HCT116 (cell line): ENCODE measurements at regions not wholly inside any gene's neighbourhood (a gene's known extent, or its start where the extent isn't known, plus 50 kb on each side); places are given as distances from the start of the nearest gene placed in this dataset.

Source experiments
- ATAC-seq: fragments of 200-7000 bp; cut with Tn5 transposase; 2 replicates; pipeline ENCODE4 v1.9.1; 2020; ENCODE audit warnings: mild to moderate bottlenecking, moderate library complexity
- BruUV-seq: library from RNA; stranded (reverse); fragments of 400-500 nt; replicated peaks from 2 replicates; lab custom pipeline; 2021; lab: Mats Ljungman, UMichigan
- CTCF ChIA-PET: fragments of 300-600 bp; sonication (Branson Sonifier 250); formaldehyde crosslinking; loops from one replicate; lab custom pipeline; 2021; ENCODE audit warnings: antibody characterized with exemption; lab: Charles Lee
- POLR2A ChIA-PET: fragments of 300-600, 350-600 bp; sonication (Branson Sonifier 250); formaldehyde crosslinking; loops from one replicate; lab custom pipeline; 2021; ENCODE audit warnings: antibody characterized with exemption; lab: Charles Lee
- RAD21 ChIA-PET, 2 experiments: fragments of 300-600 bp; sonication (Branson Sonifier 250); formaldehyde crosslinking; loops; one replicate each; lab custom pipeline; 2023; ENCODE audit warnings: low total read pairs in 2 of 2; ENCODE audit not compliant: uncharacterized antibody in 2 of 2, unreplicated experiment in 2 of 2, low non-redundant PET in 1 of 2; lab: Charles Lee
- DNase-seq: peaks from one replicate; pipeline ENCODE4 v3.0.0-alpha.2; 2010; ENCODE audit warnings: low read depth, low spot score
- H2AFZ ChIP-seq: fragments of 200-600 bp; shearing (Covaris generic), sonication (generic); 2 replicates; pipeline ENCODE4 v1.6.1; 2017; ENCODE audit warnings: low read depth, mixed run types, mixed read lengths, antibody characterized with exemption, low read length; ENCODE audit not compliant: poor library complexity, severe bottlenecking
- H3K27ac ChIP-seq: 2 replicates; pipeline ENCODE4 v1.5.1; 2012; ENCODE audit warnings: low read depth, low read length
- H3K27me3 ChIP-seq: fragments of 200-600 bp; sonication (generic); 2 replicates; pipeline ENCODE4 v1.6.1; 2016; ENCODE audit warnings: mixed run types, low read length, mixed read lengths; ENCODE audit not compliant: insufficient read depth
- H3K36me3 ChIP-seq, 2 experiments: fragments of 200-500 bp in 1 of 2; fragments of 200-600 bp in 1 of 2; sonication (Bioruptor generic) in 1 of 2; sonication (generic) in 1 of 2; 2 replicates each; pipeline versions ENCODE4 v1.5.1 to v1.6.1; 2014 to 2016; ENCODE audit warnings: low read length in 2 of 2, inconsistent platforms in 1 of 2, mixed read lengths in 1 of 2, mixed run types in 1 of 2; ENCODE audit not compliant: insufficient read depth in 2 of 2, control insufficient read depth in 1 of 2
- H3K4me1 ChIP-seq, 2 experiments: fragments of 200-600 bp in 1 of 2; sonication (generic) in 1 of 2; 2 replicates each; pipeline versions ENCODE4 v1.5.1 to v1.6.1; 2012 to 2017; ENCODE audit warnings: low read length in 2 of 2, inconsistent platforms in 1 of 2, mild to moderate bottlenecking in 1 of 2, mixed read lengths in 1 of 2, mixed run types in 1 of 2, moderate library complexity in 1 of 2; ENCODE audit not compliant: insufficient read depth in 2 of 2, control insufficient read depth in 1 of 2
- H3K4me2 ChIP-seq: fragments of 200-600 bp; sonication (generic); 2 replicates; pipeline ENCODE4 v1.6.1; 2017; ENCODE audit warnings: mixed run types, low read length, mixed read lengths
- H3K4me3 ChIP-seq, 2 experiments: fragments of 200-600 bp in 1 of 2; sonication (generic) in 1 of 2; replicated peaks in 1 of 2; 2 replicates each; pipeline ENCODE4 v1.5.1; 2011 to 2016; ENCODE audit warnings: low read length in 2 of 2, control low read depth in 1 of 2, low read depth in 1 of 2, mild to moderate bottlenecking in 1 of 2, mixed read lengths in 1 of 2, mixed run types in 1 of 2
- H3K79me2 ChIP-seq: fragments of 200-600 bp; sonication (generic); 2 replicates; pipeline ENCODE4 v1.6.1; 2017; ENCODE audit warnings: mild to moderate bottlenecking, mixed run types, low read length, moderate library complexity, mixed read lengths; ENCODE audit not compliant: insufficient read depth
- H3K9ac ChIP-seq: fragments of 200-600 bp; sonication (generic); 2 replicates; pipeline ENCODE4 v1.6.1; 2016; ENCODE audit warnings: low read length, mixed read lengths
- H3K9me2 ChIP-seq: fragments of 200-600 bp; sonication (generic), shearing (Covaris generic); 2 replicates; pipeline ENCODE4 v1.6.1; 2017; ENCODE audit warnings: mixed run types, mild to moderate bottlenecking, moderate library complexity; ENCODE audit not compliant: insufficient read depth
- H3K9me3 ChIP-seq, 2 experiments: fragments of 200-500 bp in 1 of 2; fragments of 200-600 bp in 1 of 2; sonication (Bioruptor generic) in 1 of 2; sonication (generic) in 1 of 2; 2 replicates each; pipeline ENCODE4 v1.6.1; 2014 to 2017; ENCODE audit warnings: low read length in 2 of 2, mixed read lengths in 2 of 2, inconsistent platforms in 1 of 2, low read depth in 1 of 2, mild to moderate bottlenecking in 1 of 2, mixed run types in 1 of 2, moderate library complexity in 1 of 2; ENCODE audit not compliant: control insufficient read depth in 1 of 2, insufficient read depth in 1 of 2
- H4K20me1 ChIP-seq: fragments of 200-600 bp; sonication (generic), shearing (Covaris generic); 2 replicates; pipeline ENCODE4 v1.6.1; 2017; ENCODE audit warnings: mixed run types, mild to moderate bottlenecking, moderate library complexity; ENCODE audit not compliant: insufficient read depth
- CTCF ChIP-seq, 3 experiments: fragments of 200-600 bp in 1 of 3; sonication (generic) in 1 of 3; IDR thresholded peaks in 2 of 3; conservative IDR thresholded peaks in 1 of 3; 2 replicates each; pipeline ENCODE4 v1.5.1; 2012 to 2017; ENCODE audit warnings: low read depth in 2 of 3, low read length in 2 of 3, antibody characterized with exemption in 1 of 3, borderline replicate concordance in 1 of 3, control low read depth in 1 of 3, mild to moderate bottlenecking in 1 of 3, mixed read lengths in 1 of 3, mixed run types in 1 of 3, moderate library complexity in 1 of 3; ENCODE audit not compliant: insufficient read depth in 1 of 3
- POLR2A ChIP-seq: IDR thresholded peaks from 2 replicates; pipeline ENCODE4 v1.7.0; 2011; ENCODE audit warnings: borderline replicate concordance; ENCODE audit not compliant: insufficient read depth, insufficient read length; ENCODE audit errors: extremely low read depth
- POLR2AphosphoS5 ChIP-seq: IDR thresholded peaks from 2 replicates; pipeline ENCODE4 v1.6.1; 2011; ENCODE audit warnings: mild to moderate bottlenecking, low read depth, low read length, moderate library complexity
- REST ChIP-seq: IDR thresholded peaks from 2 replicates; pipeline ENCODE4 v1.6.1; 2012; ENCODE audit warnings: low read depth
- SRF ChIP-seq: IDR thresholded peaks from 2 replicates; pipeline ENCODE4 v1.6.1; 2012; ENCODE audit warnings: low read depth
- ZBTB33 ChIP-seq: IDR thresholded peaks from 2 replicates; pipeline ENCODE4 v1.6.1; 2011; ENCODE audit warnings: mild to moderate bottlenecking, low read length, moderate library complexity; ENCODE audit not compliant: insufficient replicate concordance; ENCODE audit errors: extremely low read depth
- ZNF274 ChIP-seq: fragments of 200-500 bp; sonication (Bioruptor generic); IDR thresholded peaks from 2 replicates; pipeline ENCODE4 v1.6.1; 2014; ENCODE audit warnings: mild to moderate bottlenecking, low read depth, low read length, inconsistent platforms
- intact Hi-C: fragments of 100-400 bp; cut with micrococcal nuclease; formaldehyde crosslinking; loops from 2 replicates; pipeline ENCODE4 v1.10.0; 2022

- no peaks in the 10 kb centered on the region for H3K79me2 ChIP-seq
- H3K9ac ChIP-seq = no peak overlapping the region
- no peaks in the 10 kb centered on the region for H3K9me3 ChIP-seq
- ATAC-seq = no peak
- H4K20me1 ChIP-seq = no peaks in the 10 kb centered on the region
- RAD21 ChIA-PET = no interaction called here
- H3K4me2 ChIP-seq = no peak overlapping the region
- no peak overlapping the region for H3K4me3 ChIP-seq
- CTCF ChIA-PET = no interaction called here
- no peak overlapping the region for H3K27ac ChIP-seq
- no peaks in the 10 kb centered on the region for H3K27me3 ChIP-seq
- POLR2A ChIA-PET = no interaction called here
- H3K9me2 ChIP-seq = no peaks in the 10 kb centered on the region
- H2AFZ ChIP-seq = no peak overlapping the region
- H3K36me3 ChIP-seq = no peaks in the 10 kb centered on the region
- no TSS peak for BruUV-seq
- TF ChIP-seq CTCF (IDR thresholded peaks at IDR 0.05 in 2 of 3, conservative IDR thresholded peaks at IDR 0.05 in 1 of 3; ENCODE audit: borderline replicate concordance in 1 of 3, insufficient read depth in 1 of 3, low read depth in 2 of 3, low read length in 2 of 3) = no peak
- TF ChIP-seq POLR2AphosphoS5 = no peak
- no peak for TF ChIP-seq ZBTB33
- no peak for TF ChIP-seq ZNF274
- TF ChIP-seq REST = no peak
- no peak for TF ChIP-seq SRF
- TF ChIP-seq POLR2A = no peak
- TF ChIP-seq, all 23 proteins: peak for 0
- DNase-seq = no peak
- no peaks in the 10 kb centered on the region for H3K4me1 ChIP-seq
- intact Hi-C loops = no loop called here
Observed at GRCh38 chr3:167120828-167121227, 259.3 kb downstream of the ZBBX start.
